GM12873 (cell line): ENCODE measurements at regions not wholly inside any gene's neighbourhood (a gene's known extent, or its start where the extent isn't known, plus 50 kb on each side); places are given as distances from the start of the nearest gene placed in this dataset.

Experiments used
- TF ChIP-seq, protein P1 (sequence below): IDR thresholded peaks from 2 replicates; pipeline ENCODE4 v1.5.1; 2012; ENCODE audit warnings: low read depth, mild to moderate bottlenecking, moderate library complexity, low read length, control low read depth; ENCODE audit not compliant: insufficient read depth; ENCODE audit errors: missing control alignments

- TF ChIP-seq, protein P1, sequence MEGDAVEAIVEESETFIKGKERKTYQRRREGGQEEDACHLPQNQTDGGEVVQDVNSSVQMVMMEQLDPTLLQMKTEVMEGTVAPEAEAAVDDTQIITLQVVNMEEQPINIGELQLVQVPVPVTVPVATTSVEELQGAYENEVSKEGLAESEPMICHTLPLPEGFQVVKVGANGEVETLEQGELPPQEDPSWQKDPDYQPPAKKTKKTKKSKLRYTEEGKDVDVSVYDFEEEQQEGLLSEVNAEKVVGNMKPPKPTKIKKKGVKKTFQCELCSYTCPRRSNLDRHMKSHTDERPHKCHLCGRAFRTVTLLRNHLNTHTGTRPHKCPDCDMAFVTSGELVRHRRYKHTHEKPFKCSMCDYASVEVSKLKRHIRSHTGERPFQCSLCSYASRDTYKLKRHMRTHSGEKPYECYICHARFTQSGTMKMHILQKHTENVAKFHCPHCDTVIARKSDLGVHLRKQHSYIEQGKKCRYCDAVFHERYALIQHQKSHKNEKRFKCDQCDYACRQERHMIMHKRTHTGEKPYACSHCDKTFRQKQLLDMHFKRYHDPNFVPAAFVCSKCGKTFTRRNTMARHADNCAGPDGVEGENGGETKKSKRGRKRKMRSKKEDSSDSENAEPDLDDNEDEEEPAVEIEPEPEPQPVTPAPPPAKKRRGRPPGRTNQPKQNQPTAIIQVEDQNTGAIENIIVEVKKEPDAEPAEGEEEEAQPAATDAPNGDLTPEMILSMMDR, result no peak
These were observed 174.1 kb upstream of the ZFP64 start for GRCh38 chr20:52365688-52366087.

DNA sequence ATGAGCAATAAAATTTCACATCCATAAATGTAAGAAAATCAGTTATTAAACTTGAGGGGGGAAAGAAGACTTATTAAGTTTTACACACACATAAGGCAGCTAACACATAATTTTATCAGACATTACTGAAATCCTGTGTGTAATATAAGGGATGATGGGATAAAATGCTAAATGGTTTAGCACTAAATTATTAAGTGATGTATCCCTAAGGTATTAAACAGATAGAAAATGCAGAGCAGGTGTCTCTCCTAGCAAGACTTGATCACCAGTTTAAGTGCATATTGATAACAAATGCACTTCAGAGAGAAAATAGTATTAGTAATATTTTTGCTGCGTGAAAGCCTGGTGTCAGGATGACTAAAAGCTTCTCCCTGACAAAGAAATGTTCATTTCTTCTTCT lies 172.8 kb upstream of the ZFP64 start:
- TF ChIP-seq, protein P1, result no peak

DNA sequence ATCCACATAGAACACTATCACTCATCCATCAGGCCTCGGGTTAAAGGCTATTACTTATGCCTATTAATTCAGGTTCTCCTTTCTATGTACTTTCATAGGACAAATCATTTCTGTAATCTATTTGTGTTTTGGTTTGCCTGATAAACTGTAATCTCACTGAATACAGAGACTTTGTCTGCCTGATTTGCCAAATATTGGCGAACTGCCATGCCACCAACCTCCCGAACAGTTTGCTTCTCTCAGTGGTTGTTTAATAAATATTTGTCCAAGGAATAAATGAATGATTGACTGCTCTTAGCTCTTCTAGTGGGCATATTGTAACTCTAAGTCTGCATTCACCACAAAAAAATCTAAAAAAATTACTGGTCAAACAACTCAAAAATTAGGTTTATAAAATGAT lies 170.1 kb upstream of the ZFP64 start:
- TF ChIP-seq, protein P1, result no peak

GRCh38 chr20:52349806-52350205 lies 158.2 kb upstream of the ZFP64 start:
- TF ChIP-seq, protein P1, result no peak

GRCh38 chr20:52348434-52348833 lies 156.9 kb upstream of the ZFP64 start:
- TF ChIP-seq, protein P1, result no peak

DNA sequence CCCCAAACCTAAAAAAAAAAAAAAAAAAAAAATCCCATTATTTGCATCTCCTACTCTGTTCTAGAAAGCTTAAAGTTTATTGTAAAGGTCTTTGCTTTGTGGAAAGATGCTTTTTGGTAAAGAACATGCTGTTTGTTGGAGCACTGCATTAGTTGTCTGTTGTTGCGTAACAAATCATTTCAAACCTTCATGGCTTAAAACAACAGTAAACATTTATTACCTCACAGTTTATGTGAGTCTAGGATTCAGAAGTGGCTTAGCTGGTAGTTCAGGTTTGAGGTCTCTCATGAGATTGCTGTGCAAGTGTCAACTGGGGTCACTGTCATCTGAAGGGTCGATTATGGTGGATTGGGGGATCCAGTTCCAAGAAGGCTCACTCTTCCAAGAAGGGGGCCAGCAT lies 155.2 kb upstream of the ZFP64 start:
- TF ChIP-seq, protein P1, result no peak

GRCh38 chr20:52342913-52343312 lies 151.3 kb upstream of the ZFP64 start:
- TF ChIP-seq, protein P1, result peak; percentile 7
